Fibroblast of mammary gland (primary cell): ENCODE measurements at regions not wholly inside any gene's neighbourhood (a gene's known extent, or its start where the extent isn't known, plus 50 kb on each side); places are given as distances from the start of the nearest gene placed in this dataset.
"Not testable (repeated sequence)": the region's sequence is repeated elsewhere in the genome, so short reads cannot be mapped to it uniquely, and the experiment has no call there.

Source experiments
- DNase-seq: peaks from one replicate; pipeline ENCODE4 v3.0.0-alpha.2; 2010; ENCODE audit warnings: low read depth
- H3K4me3 ChIP-seq: 2 replicates; pipeline ENCODE4 v1.5.1; 2011; ENCODE audit warnings: low read depth, mild to moderate bottlenecking, low read length, moderate library complexity; ENCODE audit not compliant: control insufficient read depth
- TF ChIP-seq, protein P1 (sequence below): conservative IDR thresholded peaks from 2 replicates; pipeline ENCODE4 v1.5.1; 2011; ENCODE audit warnings: low read depth, low read length, inconsistent platforms; ENCODE audit not compliant: control insufficient read depth, insufficient read depth

DNA sequence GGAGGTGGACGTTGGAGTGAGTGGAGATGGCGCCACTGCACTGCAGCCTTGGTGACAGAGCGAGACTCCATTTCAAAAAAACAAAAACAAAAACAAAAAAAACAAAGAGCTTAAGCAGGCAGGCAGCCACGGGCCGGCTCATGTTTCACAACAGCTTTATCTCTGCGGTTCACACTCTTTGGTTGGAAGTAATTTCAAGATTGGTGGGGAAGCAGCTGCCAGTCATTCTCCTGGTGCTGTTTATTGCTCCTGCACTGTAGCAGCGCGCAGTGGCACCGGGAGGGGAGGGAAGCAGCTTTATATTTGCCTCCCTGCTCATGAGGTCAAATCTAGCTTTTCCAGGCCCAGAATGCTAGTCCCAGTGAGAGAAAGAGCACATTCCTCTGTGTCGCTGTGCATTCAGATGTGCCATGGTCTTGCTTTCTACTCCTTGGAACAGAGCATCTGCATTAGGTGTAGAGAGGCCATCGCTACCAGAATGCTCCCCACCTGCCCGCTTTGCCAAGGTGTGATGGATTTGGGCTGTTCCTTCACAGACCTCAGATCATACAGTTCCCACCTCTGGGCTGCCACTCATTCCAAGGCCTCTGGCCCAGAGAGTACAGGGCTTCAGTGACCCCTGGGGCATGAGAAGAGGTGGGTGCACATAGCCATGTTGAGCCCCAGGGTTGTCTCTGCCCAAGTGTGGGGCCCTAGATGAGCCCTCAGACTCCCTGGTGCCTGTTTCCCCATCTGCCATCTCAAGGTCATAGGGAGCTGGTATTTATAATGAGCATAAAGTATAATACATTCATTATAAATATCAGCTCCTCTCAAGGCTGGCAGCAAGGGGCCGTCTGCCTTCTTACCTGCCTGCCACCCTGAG is 270.4 kb downstream of the MED10 start:
- no peak for DNase-seq
- no peak overlapping the region for H3K4me3 ChIP-seq
- TF ChIP-seq, protein P1, sequence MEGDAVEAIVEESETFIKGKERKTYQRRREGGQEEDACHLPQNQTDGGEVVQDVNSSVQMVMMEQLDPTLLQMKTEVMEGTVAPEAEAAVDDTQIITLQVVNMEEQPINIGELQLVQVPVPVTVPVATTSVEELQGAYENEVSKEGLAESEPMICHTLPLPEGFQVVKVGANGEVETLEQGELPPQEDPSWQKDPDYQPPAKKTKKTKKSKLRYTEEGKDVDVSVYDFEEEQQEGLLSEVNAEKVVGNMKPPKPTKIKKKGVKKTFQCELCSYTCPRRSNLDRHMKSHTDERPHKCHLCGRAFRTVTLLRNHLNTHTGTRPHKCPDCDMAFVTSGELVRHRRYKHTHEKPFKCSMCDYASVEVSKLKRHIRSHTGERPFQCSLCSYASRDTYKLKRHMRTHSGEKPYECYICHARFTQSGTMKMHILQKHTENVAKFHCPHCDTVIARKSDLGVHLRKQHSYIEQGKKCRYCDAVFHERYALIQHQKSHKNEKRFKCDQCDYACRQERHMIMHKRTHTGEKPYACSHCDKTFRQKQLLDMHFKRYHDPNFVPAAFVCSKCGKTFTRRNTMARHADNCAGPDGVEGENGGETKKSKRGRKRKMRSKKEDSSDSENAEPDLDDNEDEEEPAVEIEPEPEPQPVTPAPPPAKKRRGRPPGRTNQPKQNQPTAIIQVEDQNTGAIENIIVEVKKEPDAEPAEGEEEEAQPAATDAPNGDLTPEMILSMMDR, result no peak

DNA sequence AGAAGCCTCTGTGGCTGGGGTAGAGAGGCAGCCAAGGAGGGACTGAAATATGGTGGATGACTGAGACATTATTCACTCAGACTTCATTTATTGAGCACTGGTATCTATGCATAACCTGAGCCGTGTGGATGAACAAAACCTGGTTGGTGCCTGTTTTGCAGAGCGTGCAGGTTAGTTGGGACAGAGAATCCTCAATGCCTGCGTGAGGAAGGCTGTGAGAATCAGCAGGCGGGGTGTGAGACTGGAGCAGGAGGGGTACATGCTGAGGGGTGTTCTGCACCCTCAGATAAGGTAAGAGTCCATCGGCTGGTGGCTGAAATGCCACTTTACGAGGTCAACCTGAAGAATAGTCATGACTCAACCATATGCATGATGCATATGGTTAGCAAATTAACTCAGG is 271.6 kb downstream of the MED10 start:
- TF ChIP-seq, protein P1, result no peak
- H3K4me3 ChIP-seq, result no peak overlapping the region
- DNase-seq, result no peak

DNA sequence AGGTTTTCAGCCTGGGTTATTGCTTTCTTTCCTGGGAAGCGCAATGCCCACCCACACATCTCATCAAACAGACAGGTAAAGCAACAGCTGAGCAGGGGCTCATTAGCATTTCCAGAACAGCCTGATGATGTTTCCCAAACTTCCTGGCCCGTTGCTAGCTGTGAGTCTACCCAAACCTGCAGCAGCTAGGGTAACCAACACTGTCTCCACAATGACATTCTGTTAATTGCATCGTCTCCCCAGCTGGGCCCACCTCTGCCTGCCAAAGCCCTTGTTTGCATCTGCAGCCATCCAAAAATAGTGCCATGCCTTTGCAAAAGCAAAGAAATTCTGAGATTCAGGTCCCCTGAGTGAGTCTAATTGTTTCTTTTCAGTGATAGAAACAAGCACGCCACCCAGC is 273.0 kb downstream of the MED10 start:
- DNase-seq, result no peak
- TF ChIP-seq, protein P1, result no peak
- H3K4me3 ChIP-seq, result no peak overlapping the region

DNA sequence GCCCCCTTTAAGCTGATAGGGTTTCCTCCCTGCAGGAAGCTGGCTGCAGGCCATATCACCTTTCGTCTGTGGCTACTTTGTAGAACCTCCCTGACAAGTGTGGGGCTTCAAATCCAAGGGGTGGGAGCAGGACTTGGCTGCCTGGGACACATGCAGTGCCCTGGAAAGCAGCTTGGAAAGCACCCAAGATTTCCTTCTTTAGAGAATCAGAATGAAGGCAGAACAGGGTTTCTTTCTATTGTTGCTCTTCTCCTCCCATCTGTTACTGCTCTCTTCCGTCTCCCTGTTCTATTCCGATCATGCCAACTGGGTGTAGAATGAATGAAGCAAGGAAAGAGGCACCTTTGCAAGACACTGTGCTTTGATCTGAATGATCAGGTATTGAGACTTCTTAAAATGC is 282.2 kb downstream of the MED10 start:
- TF ChIP-seq, protein P1, result no peak
- DNase-seq, result no peak
- no peak overlapping the region for H3K4me3 ChIP-seq

DNA sequence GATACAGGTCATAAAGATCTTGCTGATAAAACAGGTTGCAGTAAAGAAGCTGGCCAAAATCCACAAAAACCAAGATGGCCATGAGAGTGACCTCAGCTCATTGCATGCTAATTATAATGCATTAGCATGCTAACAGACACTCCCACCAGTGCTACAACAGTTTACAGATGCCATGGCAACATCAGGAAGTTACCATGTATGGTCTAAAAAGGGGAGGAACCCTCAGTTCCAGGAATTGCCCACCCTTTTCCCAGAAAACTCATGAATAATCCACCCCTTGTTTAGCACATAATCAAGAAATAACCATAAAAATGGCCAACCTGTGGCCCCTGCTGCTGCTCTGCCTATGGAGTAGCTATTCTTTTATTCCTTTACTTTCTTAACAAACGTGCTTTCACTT is 284.2 kb downstream of the MED10 start:
- DNase-seq, H3K4me3 ChIP-seq: not testable (repeated sequence)

DNA sequence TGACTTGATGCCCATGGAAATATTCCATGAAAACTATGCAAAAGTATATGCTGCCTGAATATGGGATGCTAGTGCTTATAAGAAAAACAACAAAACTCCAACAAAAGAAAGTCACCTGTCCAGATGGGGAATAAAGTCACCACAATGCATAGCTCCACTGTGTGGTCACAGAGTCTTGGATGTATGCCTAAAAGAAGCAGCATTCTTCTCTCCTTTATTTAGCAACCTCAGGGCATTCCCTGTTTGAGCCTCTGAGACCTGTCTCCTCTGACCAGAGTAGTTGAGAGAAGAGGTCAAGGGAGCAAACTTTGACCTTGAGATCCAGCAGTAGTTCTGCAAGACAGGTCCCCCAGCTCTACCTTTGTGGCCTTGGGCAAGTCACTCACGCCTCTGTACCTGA is 287.5 kb downstream of the MED10 start:
- DNase-seq, result no peak
- TF ChIP-seq, protein P1, result no peak
- no peak overlapping the region for H3K4me3 ChIP-seq

DNA sequence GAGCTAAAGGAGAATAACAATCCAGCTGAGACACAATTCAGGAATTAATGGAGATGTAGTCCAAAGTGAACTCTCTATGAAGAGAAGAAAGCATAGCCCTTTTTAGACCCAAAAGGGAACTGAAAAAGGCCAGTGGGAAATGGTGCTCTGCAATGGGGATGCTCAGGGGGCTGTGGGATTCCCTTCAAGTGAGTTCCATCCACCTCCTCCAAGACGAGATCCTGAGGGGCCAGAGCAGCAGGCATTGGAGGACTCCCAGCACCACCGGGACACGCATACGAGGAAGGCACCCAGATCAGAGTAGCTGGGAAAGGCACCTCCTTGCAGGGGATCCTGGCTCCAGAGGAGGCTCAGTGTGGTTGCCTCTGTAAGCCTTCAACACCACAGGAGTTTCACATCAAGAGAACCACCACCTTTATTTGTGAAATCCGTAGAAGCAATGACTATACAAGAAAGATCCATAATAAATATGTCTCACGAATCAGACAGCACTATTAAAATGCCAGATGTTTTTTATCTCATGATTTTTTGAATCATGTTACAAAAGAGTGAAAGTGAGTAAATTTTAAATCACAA is 288.2 kb downstream of the MED10 start:
- no peak for DNase-seq
- no peak overlapping the region for H3K4me3 ChIP-seq
- TF ChIP-seq, protein P1, result no peak
